Loucy (cell line): ENCODE measurements at regions not wholly inside any gene's neighbourhood (a gene's known extent, or its start where the extent isn't known, plus 50 kb on each side); places are given as distances from the start of the nearest gene placed in this dataset.

Experiments used
- H2AFZ ChIP-seq: fragments of 200-600 bp; sonication (generic); 2 replicates; pipeline ENCODE4 v1.6.0; 2016; ENCODE audit warnings: antibody characterized with exemption, mild to moderate bottlenecking, low read length, moderate library complexity
- H3F3A ChIP-seq: fragments of 200-600 bp; 2 replicates; pipeline ENCODE4 v1.6.0; 2016; ENCODE audit warnings: antibody characterized with exemption, low read depth, mild to moderate bottlenecking
- H3K27me3 ChIP-seq: fragments of 200-600 bp; sonication (generic); 2 replicates; pipeline ENCODE4 v1.6.1; 2014; ENCODE audit warnings: low read length, mild to moderate bottlenecking; ENCODE audit not compliant: insufficient read depth, poor library complexity, severe bottlenecking
- H3K36me3 ChIP-seq: fragments of 200-600 bp; sonication (generic); 2 replicates; pipeline ENCODE4 v1.6.1; 2016; ENCODE audit warnings: low read length; ENCODE audit not compliant: insufficient read depth
- H3K4me1 ChIP-seq: fragments of 200-600 bp; sonication (generic); 2 replicates; pipeline ENCODE4 v1.5.1; 2014; ENCODE audit warnings: low read length, mild to moderate bottlenecking; ENCODE audit not compliant: insufficient read depth, poor library complexity, severe bottlenecking
- H3K4me2 ChIP-seq: fragments of 200-600 bp; sonication (generic); 2 replicates; pipeline ENCODE4 v1.6.0; 2014; ENCODE audit warnings: antibody characterized with exemption, low read length, low read depth, mild to moderate bottlenecking; ENCODE audit not compliant: poor library complexity, severe bottlenecking
- H3K4me3 ChIP-seq: fragments of 200-600 bp; sonication (generic); 2 replicates; pipeline ENCODE4 v1.5.1; 2014; ENCODE audit warnings: low read length, mild to moderate bottlenecking, mixed read lengths; ENCODE audit not compliant: poor library complexity, severe bottlenecking
- H3K79me2 ChIP-seq: fragments of 200-600 bp; sonication (generic); 2 replicates; pipeline ENCODE4 v1.6.1; 2014; ENCODE audit warnings: low read length; ENCODE audit not compliant: insufficient read depth
- H3K9ac ChIP-seq: fragments of 200-600 bp; sonication (generic); 2 replicates; pipeline ENCODE4 v1.6.0; 2014; ENCODE audit warnings: mild to moderate bottlenecking, low read depth, low read length, moderate library complexity; ENCODE audit not compliant: poor library complexity, severe bottlenecking
- H3K9me2 ChIP-seq: fragments of 200-600 bp; sonication (generic); replicated peaks from 2 replicates; pipeline ENCODE4 v1.6.1; 2016; ENCODE audit warnings: low read depth, low read length, mixed read lengths
- H3K9me3 ChIP-seq: fragments of 200-600 bp; sonication (generic); 2 replicates; pipeline ENCODE4 v1.6.1; 2014; ENCODE audit warnings: mild to moderate bottlenecking, antibody characterized with exemption, low read length, low read depth; ENCODE audit not compliant: insufficient read depth
- H4K20me1 ChIP-seq: fragments of 200-600 bp; sonication (generic); 2 replicates; pipeline ENCODE4 v1.6.0; 2014; ENCODE audit warnings: antibody characterized with exemption, low read length, mild to moderate bottlenecking; ENCODE audit not compliant: insufficient read depth, poor library complexity, severe bottlenecking
- EZH2phosphoT487 ChIP-seq: fragments of 200-600 bp; IDR thresholded peaks from 2 replicates; pipeline ENCODE4 v1.6.1; 2018; ENCODE audit warnings: antibody characterized with exemption, mild to moderate bottlenecking, moderate library complexity, borderline replicate concordance
- TF ChIP-seq, protein P1 (sequence below): fragments of 200-600 bp; sonication (generic); conservative IDR thresholded peaks from 2 replicates; pipeline ENCODE4 v1.5.1; 2014; ENCODE audit warnings: mild to moderate bottlenecking, antibody characterized with exemption, low read length

DNA sequence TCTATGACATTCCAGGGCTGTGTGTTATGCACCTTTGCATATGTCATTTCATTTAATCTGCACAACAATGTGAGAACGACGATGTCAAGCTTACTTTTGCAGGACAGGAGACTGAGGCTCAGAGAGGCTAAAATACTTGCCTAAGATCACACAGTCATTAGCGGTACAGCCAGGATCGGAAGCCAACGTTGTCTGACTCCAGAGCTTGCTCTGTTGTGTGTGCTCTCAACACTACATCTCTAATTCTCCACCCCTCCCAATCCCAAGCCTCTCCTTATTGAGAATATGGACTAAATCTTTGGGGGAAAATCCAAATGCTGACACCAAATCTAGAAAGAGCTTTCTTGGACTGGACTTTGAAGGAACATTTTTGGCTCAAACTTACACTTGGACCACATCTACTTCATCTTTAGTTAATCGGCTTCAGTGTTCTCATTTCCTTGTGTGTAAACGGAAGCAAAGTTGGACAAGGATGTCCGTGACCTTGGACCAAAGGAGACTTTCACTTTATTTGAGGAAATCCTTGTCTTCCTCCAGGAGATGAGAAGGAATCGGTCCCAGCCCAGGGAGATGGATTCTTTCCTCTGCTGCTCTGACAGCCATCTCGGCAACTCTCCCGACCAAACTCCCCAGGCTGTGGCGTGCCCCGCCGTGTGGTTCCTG lies 242.4 kb downstream of the LPIN1 start:
- no peak overlapping the region for H3K4me2 ChIP-seq
- no peaks in the 10 kb centered on the region for H4K20me1 ChIP-seq
- no peak overlapping the region for H3K9ac ChIP-seq
- TF ChIP-seq, protein P1, sequence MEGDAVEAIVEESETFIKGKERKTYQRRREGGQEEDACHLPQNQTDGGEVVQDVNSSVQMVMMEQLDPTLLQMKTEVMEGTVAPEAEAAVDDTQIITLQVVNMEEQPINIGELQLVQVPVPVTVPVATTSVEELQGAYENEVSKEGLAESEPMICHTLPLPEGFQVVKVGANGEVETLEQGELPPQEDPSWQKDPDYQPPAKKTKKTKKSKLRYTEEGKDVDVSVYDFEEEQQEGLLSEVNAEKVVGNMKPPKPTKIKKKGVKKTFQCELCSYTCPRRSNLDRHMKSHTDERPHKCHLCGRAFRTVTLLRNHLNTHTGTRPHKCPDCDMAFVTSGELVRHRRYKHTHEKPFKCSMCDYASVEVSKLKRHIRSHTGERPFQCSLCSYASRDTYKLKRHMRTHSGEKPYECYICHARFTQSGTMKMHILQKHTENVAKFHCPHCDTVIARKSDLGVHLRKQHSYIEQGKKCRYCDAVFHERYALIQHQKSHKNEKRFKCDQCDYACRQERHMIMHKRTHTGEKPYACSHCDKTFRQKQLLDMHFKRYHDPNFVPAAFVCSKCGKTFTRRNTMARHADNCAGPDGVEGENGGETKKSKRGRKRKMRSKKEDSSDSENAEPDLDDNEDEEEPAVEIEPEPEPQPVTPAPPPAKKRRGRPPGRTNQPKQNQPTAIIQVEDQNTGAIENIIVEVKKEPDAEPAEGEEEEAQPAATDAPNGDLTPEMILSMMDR = no peak
- TF ChIP-seq EZH2phosphoT487 = no peak
- H2AFZ ChIP-seq = no peak overlapping the region
- H3K79me2 ChIP-seq = no peaks in the 10 kb centered on the region
- H3K4me1 ChIP-seq = peaks cover 12% of the 10 kb centered on the region
- H3F3A ChIP-seq = no peaks in the 10 kb centered on the region
- H3K27me3 ChIP-seq = no peaks in the 10 kb centered on the region
- H3K4me3 ChIP-seq = no peak overlapping the region
- H3K9me3 ChIP-seq = no peaks in the 10 kb centered on the region
- H3K9me2 ChIP-seq = no peaks in the 10 kb centered on the region
- no peaks in the 10 kb centered on the region for H3K36me3 ChIP-seq

DNA sequence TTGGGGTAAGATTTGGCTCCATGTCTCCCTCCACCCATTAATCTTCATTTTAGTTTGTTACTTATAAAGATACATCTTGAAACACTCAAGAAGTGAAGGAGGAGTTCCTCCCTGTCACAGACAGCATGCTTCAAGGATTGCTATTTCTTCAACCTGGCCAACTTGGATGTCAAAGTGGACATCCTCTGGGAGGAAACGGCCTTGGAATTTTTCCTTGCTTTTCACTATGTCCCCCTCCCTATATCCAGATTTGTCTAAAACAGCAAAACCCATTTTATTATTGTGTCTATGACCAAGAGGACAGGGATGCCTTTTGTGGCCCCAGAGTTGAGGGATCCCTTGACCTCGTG lies 242.9 kb downstream of the LPIN1 start:
- no peak overlapping the region for H3K4me3 ChIP-seq

DNA sequence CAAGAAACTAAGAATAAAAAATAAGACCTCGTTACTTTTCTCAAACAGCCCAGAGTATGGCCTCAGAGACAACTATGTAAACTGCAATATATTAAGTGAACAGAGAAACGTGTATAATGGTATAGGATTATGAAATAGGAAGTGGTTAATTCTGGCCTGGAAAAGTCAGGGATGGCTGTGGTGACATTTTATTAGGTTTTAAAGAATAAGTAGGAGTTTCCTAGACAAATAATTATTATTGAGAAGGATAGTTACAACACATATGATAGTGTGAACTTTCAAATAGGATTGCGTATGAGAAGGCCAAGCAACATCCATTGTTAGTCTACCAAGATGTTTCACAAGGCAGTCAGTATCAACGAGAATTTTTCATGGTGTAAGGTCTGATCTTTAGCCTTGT lies 244.1 kb downstream of the LPIN1 start:
- Histone ChIP-seq H2AFZ (no peak overlapping the region), H3K79me2 (no peaks in the 10 kb centered on the region), H3K4me3 (no peak overlapping the region), H3K4me2 (no peak overlapping the region), H3K27me3 (no peaks in the 10 kb centered on the region), H3K36me3 (no peaks in the 10 kb centered on the region), H3K9me2 (no peaks in the 10 kb centered on the region), H3F3A (no peaks in the 10 kb centered on the region), H3K9ac (no peak overlapping the region), H4K20me1 (no peaks in the 10 kb centered on the region), H3K4me1 (peaks cover 2% of the 10 kb centered on the region), H3K9me3 (no peaks in the 10 kb centered on the region)
- TF ChIP-seq EZH2phosphoT487 = no peak
- TF ChIP-seq, protein P1 = no peak

More for the DNA sequence above, 242.9 kb downstream of the LPIN1 start:
- Histone ChIP-seq H3K4me2 (no peak overlapping the region), H3F3A (no peaks in the 10 kb centered on the region), H2AFZ (no peak overlapping the region), H3K9me3 (no peaks in the 10 kb centered on the region), H3K9me2 (no peaks in the 10 kb centered on the region), H3K36me3 (no peaks in the 10 kb centered on the region), H4K20me1 (no peaks in the 10 kb centered on the region), H3K9ac (no peak overlapping the region), H3K4me1 (peaks cover 8% of the 10 kb centered on the region), H3K79me2 (no peaks in the 10 kb centered on the region), H3K27me3 (no peaks in the 10 kb centered on the region)
- TF ChIP-seq, protein P1 = no peak
- no peak for TF ChIP-seq EZH2phosphoT487
